Endothelial cell of umbilical vein (primary cell): ENCODE measurements at regions not wholly inside any gene's neighbourhood (a gene's known extent, or its start where the extent isn't known, plus 50 kb on each side); places are given as distances from the start of the nearest gene placed in this dataset.

Experiments used
- BruUV-seq: library from RNA; stranded (reverse); fragments of 400-500 nt; replicated peaks from 2 replicates; lab custom pipeline; 2021; lab: Mats Ljungman, UMichigan
- CTCF ChIA-PET: fragments of 300-600, 350-600 bp; sonication (Branson Sonifier 250); formaldehyde crosslinking; loops from one replicate; lab custom pipeline; 2021; ENCODE audit warnings: antibody characterized with exemption, inconsistent platforms; lab: Charles Lee
- POLR2A ChIA-PET: fragments of 300-600, 350-600 bp; sonication (Branson Sonifier 250); formaldehyde crosslinking; loops from one replicate; lab custom pipeline; 2021; ENCODE audit warnings: antibody characterized with exemption, inconsistent platforms; lab: Charles Lee
- DNase-seq: peaks from one replicate; pipeline ENCODE4 v3.0.0-alpha.2; 2011; ENCODE audit warnings: low read depth, low spot score
- FAIRE-seq: peaks from 2 replicates; lab custom pipeline; 2011; peaks lifted over from hg19 to GRCh38; lab: Jason Lieb, UNC
- H2AFZ ChIP-seq: 2 replicates; pipeline ENCODE4 v1.6.0; 2012; ENCODE audit warnings: low read depth, low read length, control low read depth, inconsistent platforms
- H3K27ac ChIP-seq: 2 replicates; pipeline ENCODE4 v1.5.1; 2011; ENCODE audit warnings: low read depth, mild to moderate bottlenecking, control low read depth, low read length, moderate library complexity; ENCODE audit not compliant: insufficient read depth
- H3K27me3 ChIP-seq, 2 experiments: 2 replicates each; pipeline versions ENCODE4 v1.6.0 to v1.6.1; 2011; ENCODE audit warnings: low read length in 2 of 2, mixed read lengths in 1 of 2; ENCODE audit not compliant: control insufficient read depth in 2 of 2, insufficient read depth in 2 of 2
- H3K36me3 ChIP-seq, 2 experiments: 2 replicates in 1 of 2; 3 replicates in 1 of 2; pipeline ENCODE4 v1.5.1; 2011; ENCODE audit warnings: low read length in 2 of 2, mild to moderate bottlenecking in 1 of 2, moderate library complexity in 1 of 2; ENCODE audit not compliant: control insufficient read depth in 2 of 2, insufficient read depth in 2 of 2; ENCODE audit errors: extremely low read depth in 1 of 2
- H3K4me1 ChIP-seq: 3 replicates; pipeline ENCODE4 v1.5.1; 2011; ENCODE audit warnings: mild to moderate bottlenecking, low read length; ENCODE audit not compliant: control insufficient read depth, insufficient read depth; ENCODE audit errors: extremely low read depth
- H3K4me2 ChIP-seq: 2 replicates; pipeline ENCODE4 v1.6.1; 2011; ENCODE audit warnings: low read length, control low read depth, mixed read lengths; ENCODE audit not compliant: insufficient read depth
- H3K4me3 ChIP-seq, 3 experiments: fragments of 200-600 bp in 1 of 3; sonication (generic), shearing (Covaris generic) in 1 of 3; replicated peaks in 1 of 3; 2 replicates each; pipeline ENCODE4 v1.5.1; 2011 to 2016; ENCODE audit warnings: control low read depth in 3 of 3, low read length in 3 of 3, mild to moderate bottlenecking in 2 of 3, inconsistent platforms in 1 of 3, low read depth in 1 of 3, moderate library complexity in 1 of 3; ENCODE audit not compliant: insufficient read depth in 1 of 3
- H3K79me2 ChIP-seq: 2 replicates; pipeline ENCODE4 v1.6.0; 2012; ENCODE audit warnings: low read length, inconsistent platforms; ENCODE audit not compliant: control insufficient read depth, insufficient read depth
- H3K9ac ChIP-seq: replicated peaks from 2 replicates; pipeline ENCODE3; 2011; ENCODE audit warnings: low read length, control low read depth; ENCODE audit not compliant: insufficient read depth; ENCODE audit errors: extremely low read depth
- H3K9me1 ChIP-seq: replicated peaks from 3 replicates; pipeline ENCODE4 v1.6.0; 2011; ENCODE audit warnings: mild to moderate bottlenecking, low read length; ENCODE audit not compliant: control insufficient read depth, insufficient read depth; ENCODE audit errors: extremely low read depth
- H3K9me3 ChIP-seq: replicated peaks from 2 replicates; pipeline ENCODE4 v1.5.1; 2012; ENCODE audit warnings: low read length, inconsistent platforms; ENCODE audit not compliant: control insufficient read depth, insufficient read depth
- H4K20me1 ChIP-seq: replicated peaks from 2 replicates; pipeline ENCODE3; 2011; ENCODE audit warnings: mild to moderate bottlenecking, low read length; ENCODE audit not compliant: control insufficient read depth, insufficient read depth; ENCODE audit errors: extremely low read depth
- EZH2 ChIP-seq: IDR thresholded peaks from 2 replicates; pipeline ENCODE4 v1.6.1; 2012; ENCODE audit warnings: borderline replicate concordance, low read depth, mild to moderate bottlenecking, moderate library complexity, low read length, inconsistent platforms; ENCODE audit not compliant: severe bottlenecking
- FOS ChIP-seq: IDR thresholded peaks from 2 replicates; pipeline ENCODE4 v1.6.1; 2011; ENCODE audit warnings: mild to moderate bottlenecking, low read length, moderate library complexity, borderline replicate concordance; ENCODE audit not compliant: insufficient read depth
- GATA2 ChIP-seq: IDR thresholded peaks from 2 replicates; pipeline ENCODE4 v1.7.0; 2011; ENCODE audit warnings: low read depth, mild to moderate bottlenecking, moderate library complexity, mixed read lengths, low read length; ENCODE audit not compliant: insufficient read length, insufficient read depth
- JUN ChIP-seq: IDR thresholded peaks from 2 replicates; pipeline ENCODE4 v1.6.1; 2011; ENCODE audit warnings: borderline replicate concordance, low read depth; ENCODE audit not compliant: insufficient read length, insufficient read depth
- MYC ChIP-seq: IDR thresholded peaks from one replicate; pipeline ENCODE4 v1.6.1; 2011; ENCODE audit warnings: mild to moderate bottlenecking, low read depth, low read length
- POLR2A ChIP-seq: IDR thresholded peaks from 2 replicates; pipeline ENCODE4 v1.6.1; 2012; ENCODE audit warnings: low read depth, mild to moderate bottlenecking, control low read depth, low read length
- POLR2AphosphoS5 ChIP-seq: IDR thresholded peaks from 2 replicates; pipeline ENCODE4 v1.6.1; 2012; ENCODE audit warnings: low read depth, mild to moderate bottlenecking, control low read depth, low read length, moderate library complexity; ENCODE audit not compliant: insufficient read depth
- dilution Hi-C: fragments of 300-500 bp; cut with MboI; formaldehyde crosslinking; loops from one replicate; pipeline ENCODE4 v1.15.0; 2019; ENCODE audit warnings: low sequenced_read_pairs; ENCODE audit not compliant: extremely low pct_ligation_motif_present
- intact Hi-C: fragments of 100-400 bp; cut with micrococcal nuclease; formaldehyde crosslinking; loops from one replicate; pipeline ENCODE4 v1.10.0; 2022
- TF ChIP-seq, protein P1 (sequence below): IDR thresholded peaks from 2 replicates; pipeline ENCODE4 v1.6.1; 2011; ENCODE audit not compliant: insufficient read depth, insufficient read length

DNA sequence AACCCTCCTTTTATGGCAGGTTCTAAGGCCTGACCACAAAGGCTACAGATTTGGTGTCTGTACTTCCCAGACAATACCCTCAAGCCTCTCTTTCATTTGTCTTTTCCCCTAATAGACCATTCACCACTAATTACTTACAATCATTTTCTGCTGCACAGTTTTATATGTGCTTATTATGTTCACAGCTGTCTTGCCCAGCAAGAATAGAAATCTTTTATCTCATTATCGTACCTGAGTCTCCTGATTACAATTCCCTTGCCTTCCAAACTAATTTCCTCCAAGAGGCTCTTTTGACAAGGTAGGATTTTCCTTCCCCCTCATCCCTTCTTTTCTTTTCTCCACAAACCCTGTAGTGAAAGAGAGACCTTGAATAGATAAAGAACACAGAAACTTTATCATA is 352.5 kb upstream of the FMR1 start:
- FAIRE-seq = no peak
- no peak overlapping the region for H2AFZ ChIP-seq
- no peaks in the 10 kb centered on the region for H3K36me3 ChIP-seq
- no peak overlapping the region for H3K4me2 ChIP-seq
- no peak for DNase-seq
- no peak overlapping the region for H3K4me3 ChIP-seq
- ChIA-PET POLR2A (no interaction called here), CTCF (no interaction called here)
- no peaks in the 10 kb centered on the region for H3K27me3 ChIP-seq
- no peaks in the 10 kb centered on the region for H3K79me2 ChIP-seq
- intact Hi-C loops (no loop called here), dilution Hi-C loops (no loop called here)
- H3K9me3 ChIP-seq = no peaks in the 10 kb centered on the region
- H3K9ac ChIP-seq = no peak overlapping the region
- no peaks in the 10 kb centered on the region for H4K20me1 ChIP-seq
- no peaks in the 10 kb centered on the region for H3K9me1 ChIP-seq
- no peak overlapping the region for H3K27ac ChIP-seq
- no peaks in the 10 kb centered on the region for H3K4me1 ChIP-seq
- no TSS peak for BruUV-seq
- TF ChIP-seq MYC (no peak), JUN (no peak), POLR2AphosphoS5 (no peak), POLR2A (no peak), EZH2 (no peak)
- TF ChIP-seq, protein P1, sequence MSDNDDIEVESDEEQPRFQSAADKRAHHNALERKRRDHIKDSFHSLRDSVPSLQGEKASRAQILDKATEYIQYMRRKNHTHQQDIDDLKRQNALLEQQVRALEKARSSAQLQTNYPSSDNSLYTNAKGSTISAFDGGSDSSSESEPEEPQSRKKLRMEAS = no peak

- Histone ChIP-seq H3K9ac (no peak overlapping the region), H3K27me3 (no peaks in the 10 kb centered on the region), H3K36me3 (no peaks in the 10 kb centered on the region), H3K4me1 (no peaks in the 10 kb centered on the region), H2AFZ (no peak overlapping the region), H3K79me2 (no peaks in the 10 kb centered on the region), H3K4me3 (no peak overlapping the region), H3K4me2 (no peak overlapping the region), H3K9me3 (no peaks in the 10 kb centered on the region), H4K20me1 (no peaks in the 10 kb centered on the region), H3K9me1 (no peaks in the 10 kb centered on the region), H3K27ac (no peak overlapping the region)
- dilution Hi-C loops = no loop called here
- FAIRE-seq = no peak
- intact Hi-C loops = no loop called here
- CTCF ChIA-PET = no interaction called here
- DNase-seq = no peak
- no TSS peak for BruUV-seq
- POLR2A ChIA-PET = no interaction called here
- TF ChIP-seq GATA2 = no peak
- no peak for TF ChIP-seq MYC
- peak; percentile 27 for TF ChIP-seq FOS
- TF ChIP-seq, protein P1 = no peak
These were observed 346.5 kb upstream of the FMR1 start for GRCh38 chrX:147565237-147565636.
